Sigmoid colon (tissue), 6 donors: ENCODE measurements at regions not wholly inside any gene's neighbourhood (a gene's known extent, or its start where the extent isn't known, plus 50 kb on each side); places are given as distances from the start of the nearest gene placed in this dataset.

ENCODE experiments used
- DNase-seq: peaks from one replicate; pipeline ENCODE4 v3.0.0-alpha.2; 2019
- H3K27ac ChIP-seq, 4 donors: fragments of 200-600 bp; sonication (generic); one replicate each; pipeline ENCODE4 v1.5.1; 2016 to 2019; ENCODE audit warnings: mild to moderate bottlenecking in 1 of 4
- H3K27me3 ChIP-seq, 3 donors: fragments of 200-600 bp; sonication (generic); one replicate each; pipeline ENCODE4 v1.5.1; 2019; ENCODE audit warnings: mild to moderate bottlenecking in 1 of 3
- H3K36me3 ChIP-seq, 4 donors: fragments of 200-600 bp; sonication (generic); one replicate each; pipeline ENCODE4 v1.5.1; 2016 to 2019
- H3K4me1 ChIP-seq, 4 donors: fragments of 200-600 bp; sonication (generic); one replicate each; pipeline ENCODE4 v1.5.1; 2017 to 2019
- H3K4me3 ChIP-seq, 4 donors: fragments of 200-600 bp; sonication (generic); one replicate each; pipeline ENCODE4 v1.5.1; 2017 to 2019; ENCODE audit warnings: mild to moderate bottlenecking in 2 of 4, moderate library complexity in 1 of 4
- H3K9me3 ChIP-seq, 4 donors: fragments of 200-600 bp in 3 of 4; sonication (generic) in 3 of 4; one replicate each; pipeline versions ENCODE4 v1.5.1 to v1.6.1; 2013 to 2019
- EP300 ChIP-seq, 4 donors: sonication (generic); formaldehyde crosslinking; IDR thresholded peaks; one replicate each; pipeline ENCODE4 v1.6.1; 2017; ENCODE audit warnings: antibody characterized with exemption in 4 of 4
- POLR2A ChIP-seq, 2 donors: fragments of 450-650 bp; IDR thresholded peaks; one replicate each; pipeline ENCODE4 v1.6.1; 2016; ENCODE audit warnings: antibody characterized with exemption in 2 of 2, mild to moderate bottlenecking in 2 of 2, moderate library complexity in 2 of 2
- POLR2AphosphoS5 ChIP-seq, 4 donors: sonication (generic); formaldehyde crosslinking; IDR thresholded peaks; one replicate each; pipeline ENCODE4 v1.6.1; 2017; ENCODE audit warnings: antibody characterized with exemption in 4 of 4
- WGBS, 2 donors: extraction: QIAGEN DNeasy Blood & Tissue Kit; methylation state at CpG; one replicate each; pipeline ENCODE4 v1.1.7; 2013; 5-methylcytosine and 5-hydroxymethylcytosine counted together
- intact Hi-C: fragments of 100-400 bp; cut with DNase I; formaldehyde crosslinking; loops from one replicate; pipeline ENCODE4 v1.15.1; 2023
- TF ChIP-seq, protein P1 (sequence below), 4 experiments: fragments of 450-650 bp in 3 of 4; fragments of 200-600 bp in 1 of 4; IDR thresholded peaks; one replicate each; pipeline ENCODE4 v1.5.1; 2016 to 2019; ENCODE audit warnings: antibody characterized with exemption in 4 of 4, mild to moderate bottlenecking in 3 of 4, moderate library complexity in 2 of 4
- donor health status: healthy with polysubstance abuse.
- donor health status: healthy.

DNA sequence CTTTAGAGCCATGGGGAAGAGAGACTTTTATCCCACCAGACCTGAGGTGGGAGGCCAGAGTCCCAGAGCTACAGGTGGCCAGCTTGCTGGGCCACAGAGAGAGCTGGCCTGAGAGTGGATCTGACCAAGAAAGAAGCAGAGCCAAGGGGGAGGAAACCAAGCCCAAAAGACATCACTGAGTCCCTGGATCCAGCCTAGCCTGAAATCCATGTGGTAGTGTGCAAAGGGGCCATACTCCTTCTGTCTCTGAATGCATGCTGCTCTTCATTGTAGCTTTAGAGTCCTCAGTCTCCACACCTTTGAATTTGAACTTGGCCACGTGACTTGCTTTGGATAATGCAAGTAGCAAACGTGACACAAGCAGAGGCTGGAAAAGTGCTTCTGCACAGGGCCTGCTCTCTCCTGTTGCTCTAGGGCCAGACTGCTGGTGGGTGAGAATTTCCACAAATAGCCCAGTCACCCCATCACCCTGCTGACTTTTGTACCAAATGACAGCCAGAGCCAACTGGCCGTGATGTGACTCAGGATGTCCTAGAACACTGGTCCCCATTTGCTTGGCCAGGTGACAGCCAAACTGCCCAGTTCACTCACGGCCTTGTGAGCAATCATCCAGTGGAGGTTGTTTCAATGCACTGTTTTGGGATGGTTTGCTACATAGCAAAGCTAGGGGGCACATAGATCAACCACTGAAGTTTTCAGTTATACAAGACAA is 93.6 kb downstream of the DHCR7 start:
- TF ChIP-seq, protein P1, sequence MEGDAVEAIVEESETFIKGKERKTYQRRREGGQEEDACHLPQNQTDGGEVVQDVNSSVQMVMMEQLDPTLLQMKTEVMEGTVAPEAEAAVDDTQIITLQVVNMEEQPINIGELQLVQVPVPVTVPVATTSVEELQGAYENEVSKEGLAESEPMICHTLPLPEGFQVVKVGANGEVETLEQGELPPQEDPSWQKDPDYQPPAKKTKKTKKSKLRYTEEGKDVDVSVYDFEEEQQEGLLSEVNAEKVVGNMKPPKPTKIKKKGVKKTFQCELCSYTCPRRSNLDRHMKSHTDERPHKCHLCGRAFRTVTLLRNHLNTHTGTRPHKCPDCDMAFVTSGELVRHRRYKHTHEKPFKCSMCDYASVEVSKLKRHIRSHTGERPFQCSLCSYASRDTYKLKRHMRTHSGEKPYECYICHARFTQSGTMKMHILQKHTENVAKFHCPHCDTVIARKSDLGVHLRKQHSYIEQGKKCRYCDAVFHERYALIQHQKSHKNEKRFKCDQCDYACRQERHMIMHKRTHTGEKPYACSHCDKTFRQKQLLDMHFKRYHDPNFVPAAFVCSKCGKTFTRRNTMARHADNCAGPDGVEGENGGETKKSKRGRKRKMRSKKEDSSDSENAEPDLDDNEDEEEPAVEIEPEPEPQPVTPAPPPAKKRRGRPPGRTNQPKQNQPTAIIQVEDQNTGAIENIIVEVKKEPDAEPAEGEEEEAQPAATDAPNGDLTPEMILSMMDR (IDR thresholded peaks at IDR 0.05) = no peak
- TF ChIP-seq EP300 (IDR thresholded peaks at IDR 0.05) = no peak
- no peak for TF ChIP-seq POLR2AphosphoS5 (IDR thresholded peaks at IDR 0.05)
- TF ChIP-seq POLR2A (IDR thresholded peaks at IDR 0.05) = no peak
- no peaks in the 10 kb centered on the region for H3K36me3 ChIP-seq
- DNase-seq = no peak
- intact Hi-C loops = no loop called here
- no peaks in the 10 kb centered on the region for H3K4me1 ChIP-seq
- H3K27me3 ChIP-seq = no peaks in the 10 kb centered on the region
- no peak overlapping the region for H3K4me3 ChIP-seq
- no peak overlapping the region for H3K27ac ChIP-seq
- 87 to 91% methylated on average over 4 of the region's 4 CpGs for WGBS, 2 donors
- H3K9me3 ChIP-seq = no peaks in the 10 kb centered on the region

DNA sequence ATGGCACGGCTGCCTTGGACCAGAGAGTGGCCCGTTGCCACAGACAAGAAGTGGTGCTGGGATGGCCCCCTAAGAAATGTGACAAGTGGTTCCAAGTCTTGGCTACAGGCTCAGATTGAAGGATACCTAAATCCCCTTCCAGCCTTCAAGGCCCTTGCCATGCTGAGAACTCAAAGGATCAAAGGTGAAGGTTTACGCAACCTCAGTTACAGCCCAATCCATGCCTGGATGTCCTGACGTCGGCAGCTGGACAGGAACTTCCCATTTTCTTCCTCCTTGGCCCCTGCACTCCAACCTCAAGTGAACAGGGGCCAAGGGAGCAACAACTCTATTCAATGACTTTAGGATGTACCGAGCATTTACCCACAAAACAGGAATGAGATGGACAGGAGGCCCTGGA is 95.4 kb downstream of the DHCR7 start:
- Histone ChIP-seq H3K4me3 (no peak overlapping the region), H3K9me3 (no peaks in the 10 kb centered on the region), H3K36me3 (no peaks in the 10 kb centered on the region), H3K27me3 (no peaks in the 10 kb centered on the region), H3K27ac (no peak overlapping the region), H3K4me1 (no peaks in the 10 kb centered on the region)
- no peak for DNase-seq
- intact Hi-C loops = no loop called here
- TF ChIP-seq, protein P1 (IDR thresholded peaks at IDR 0.05) = no peak
- TF ChIP-seq POLR2AphosphoS5 (IDR thresholded peaks at IDR 0.05) (no peak), EP300 (IDR thresholded peaks at IDR 0.05) (no peak), POLR2A (IDR thresholded peaks at IDR 0.05) (no peak)
- WGBS, 2 donors = 77 to 81% methylated on average over 6 of the region's 6 CpGs

DNA sequence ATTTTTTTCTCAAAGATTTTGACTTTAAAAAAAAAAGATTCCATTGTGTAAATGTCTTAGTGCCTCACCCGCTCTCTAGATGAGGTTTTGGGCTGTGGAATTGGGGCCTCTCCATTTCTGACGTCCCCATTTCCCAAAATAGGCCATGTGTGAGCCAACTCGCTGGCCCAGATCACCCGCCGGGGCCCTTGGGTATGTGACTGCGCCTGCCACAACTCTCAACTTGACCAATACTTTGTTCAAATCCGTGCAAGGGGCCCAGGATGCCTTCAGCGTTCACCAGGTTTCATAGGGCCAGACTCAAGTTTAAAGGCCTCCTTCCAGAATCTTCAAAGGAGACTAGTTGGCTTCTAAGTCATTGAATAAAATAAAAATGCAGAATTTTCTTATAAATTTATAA is 96.0 kb downstream of the DHCR7 start:
- TF ChIP-seq POLR2A (IDR thresholded peaks at IDR 0.05) (no peak), EP300 (IDR thresholded peaks at IDR 0.05) (no peak), POLR2AphosphoS5 (IDR thresholded peaks at IDR 0.05) (no peak)
- TF ChIP-seq, protein P1 (IDR thresholded peaks at IDR 0.05) = no peak
- no peak for DNase-seq
- no peaks in the 10 kb centered on the region for H3K36me3 ChIP-seq
- intact Hi-C loops = no loop called here
- no peaks in the 10 kb centered on the region for H3K9me3 ChIP-seq
- WGBS, 2 donors = 88 to 94% methylated on average over 8 of the region's 8 CpGs
- no peak overlapping the region for H3K4me3 ChIP-seq
- H3K27me3 ChIP-seq = no peaks in the 10 kb centered on the region
- no peak overlapping the region for H3K27ac ChIP-seq
- H3K4me1 ChIP-seq = no peaks in the 10 kb centered on the region

DNA sequence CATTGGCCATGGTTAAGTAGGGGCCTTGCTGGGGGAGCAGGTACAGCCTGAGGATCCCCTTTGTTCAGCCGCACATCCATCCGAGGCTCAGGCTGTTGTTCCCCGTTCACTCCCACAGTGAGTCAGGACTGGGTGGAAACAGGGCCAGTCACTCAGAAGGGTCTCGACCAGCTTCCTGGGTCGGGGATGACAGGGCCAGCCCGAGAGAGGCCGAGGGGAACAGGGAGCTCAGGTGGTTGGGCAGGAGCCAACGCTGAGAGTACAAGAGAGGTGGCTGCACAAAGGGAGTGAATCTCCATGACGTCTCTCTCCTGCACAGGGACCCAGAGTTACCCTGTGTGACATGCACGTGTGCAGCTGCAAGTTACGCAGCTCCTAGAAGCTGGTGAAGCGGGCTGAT is 97.2 kb upstream of the SHANK2 start:
- H3K4me3 ChIP-seq = no peak overlapping the region
- no peak for DNase-seq
- intact Hi-C loops = no loop called here
- WGBS, 2 donors = 70 to 75% methylated on average over 12 of the region's 12 CpGs
- no peaks in the 10 kb centered on the region for H3K27me3 ChIP-seq
- TF ChIP-seq, protein P1 (IDR thresholded peaks at IDR 0.05) = no peak
- no peaks in the 10 kb centered on the region for H3K4me1 ChIP-seq
- H3K27ac ChIP-seq = no peak overlapping the region
- H3K9me3 ChIP-seq = no peaks in the 10 kb centered on the region
- H3K36me3 ChIP-seq = no peaks in the 10 kb centered on the region

DNA sequence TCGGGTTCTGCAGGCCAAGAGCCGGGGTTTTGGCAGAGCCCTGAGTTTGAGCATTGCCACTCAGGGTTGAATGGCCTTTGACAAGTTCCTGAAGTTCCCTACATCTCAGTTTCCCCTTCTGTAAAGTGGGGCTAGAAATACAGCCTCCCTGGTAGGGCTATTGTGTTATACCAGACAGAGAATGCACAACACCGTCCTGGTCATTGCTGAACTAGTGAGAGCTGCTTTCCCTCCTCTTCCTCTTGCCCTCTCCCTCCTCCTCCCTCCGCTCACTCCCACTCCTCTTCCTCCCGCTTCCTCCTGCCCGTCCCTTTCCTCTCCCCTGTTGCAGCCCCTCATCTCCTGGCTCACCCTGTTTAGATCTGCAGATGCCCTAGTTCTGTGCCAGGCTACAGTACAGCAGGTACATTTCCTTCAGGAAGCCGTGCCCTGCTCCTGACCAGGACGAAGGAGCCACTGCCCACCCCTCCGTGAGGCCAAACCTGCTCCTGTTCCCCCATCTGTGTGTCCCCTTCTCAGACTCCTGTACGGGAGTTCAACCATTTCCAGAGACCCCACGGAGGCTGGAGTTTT is 91.5 kb upstream of the SHANK2 start:
- H3K36me3 ChIP-seq = no peaks in the 10 kb centered on the region
- no peaks in the 10 kb centered on the region for H3K27me3 ChIP-seq
- H3K4me3 ChIP-seq = no peak overlapping the region
- no peaks in the 10 kb centered on the region for H3K9me3 ChIP-seq
- TF ChIP-seq POLR2A (IDR thresholded peaks at IDR 0.05) = no peak
- TF ChIP-seq POLR2AphosphoS5 (IDR thresholded peaks at IDR 0.05) = no peak
- TF ChIP-seq, protein P1 (IDR thresholded peaks at IDR 0.05) = no peak
- no peak for TF ChIP-seq EP300 (IDR thresholded peaks at IDR 0.05)
- peaks cover 0 to 8% (median 4%) of the 10 kb centered on the region in 4 donors for H3K4me1 ChIP-seq
- H3K27ac ChIP-seq = no peak overlapping the region
- intact Hi-C loops = no loop called here
- 71 to 74% methylated on average over 11 of the region's 11 CpGs for WGBS, 2 donors
- no peak for DNase-seq
